A673 (cell line): ENCODE measurements at regions not wholly inside any gene's neighbourhood (a gene's known extent, or its start where the extent isn't known, plus 50 kb on each side); places are given as distances from the start of the nearest gene placed in this dataset.

ENCODE experiments used
- BruUV-seq: library from RNA; stranded (reverse); fragments of 400-500 nt; replicated peaks from 2 replicates; lab custom pipeline; 2021; lab: Mats Ljungman, UMichigan
- CTCF ChIA-PET: fragments of 300-600 bp; sonication (Branson Sonifier 250); formaldehyde crosslinking; loops from one replicate; lab custom pipeline; 2022; ENCODE audit warnings: antibody characterized with exemption; lab: Charles Lee
- POLR2A ChIA-PET: fragments of 300-600 bp; sonication (Branson Sonifier 250); formaldehyde crosslinking; loops from one replicate; lab custom pipeline; 2022; ENCODE audit warnings: antibody characterized with exemption; ENCODE audit not compliant: low non-redundant PET; lab: Charles Lee
- DNase-seq: peaks from one replicate; pipeline ENCODE4 v3.0.0-alpha.2; 2015; ENCODE audit warnings: low spot score
- H3K27ac ChIP-seq: fragments of 200-600 bp; sonication (generic); 2 replicates; pipeline ENCODE4 v1.5.1; 2016; ENCODE audit warnings: mixed run types, low read depth, mild to moderate bottlenecking, mixed read lengths, antibody characterized with exemption, low read length; ENCODE audit not compliant: poor library complexity, severe bottlenecking
- H3K27me3 ChIP-seq: fragments of 200-600 bp; sonication (generic); replicated peaks from 2 replicates; pipeline ENCODE4 v1.6.1; 2017; ENCODE audit warnings: mixed run types, low read depth, mild to moderate bottlenecking, mixed read lengths, antibody characterized with exemption, low read length; ENCODE audit not compliant: insufficient read depth, poor library complexity
- H3K36me3 ChIP-seq: fragments of 200-600 bp; sonication (generic); 2 replicates; pipeline ENCODE4 v1.6.1; 2016; ENCODE audit warnings: mixed run types, mild to moderate bottlenecking, mixed read lengths, antibody characterized with exemption, low read length; ENCODE audit not compliant: insufficient read depth, poor library complexity, severe bottlenecking
- H3K4me1 ChIP-seq: fragments of 200-600 bp; sonication (generic); 2 replicates; pipeline ENCODE4 v1.6.1; 2017; ENCODE audit warnings: mixed run types, mild to moderate bottlenecking, mixed read lengths, antibody characterized with exemption, low read length; ENCODE audit not compliant: insufficient read depth, poor library complexity, severe bottlenecking
- H3K4me3 ChIP-seq: fragments of 200-600 bp; sonication (generic); 2 replicates; pipeline ENCODE4 v1.5.1; 2016; ENCODE audit warnings: low read depth, mixed run types, mild to moderate bottlenecking, mixed read lengths, low read length; ENCODE audit not compliant: poor library complexity, severe bottlenecking
- H3K9me3 ChIP-seq: fragments of 200-600 bp; sonication (generic); 2 replicates; pipeline ENCODE4 v1.6.1; 2016; ENCODE audit warnings: mixed run types, low read depth, mild to moderate bottlenecking, mixed read lengths, antibody characterized with exemption, low read length; ENCODE audit not compliant: poor library complexity, severe bottlenecking
- CTCF ChIP-seq: fragments of 300-800, 200-600 bp; sonication (generic); conservative IDR thresholded peaks from 2 replicates; pipeline ENCODE4 v1.5.1; 2017; ENCODE audit warnings: low read depth, mild to moderate bottlenecking, antibody characterized with exemption, low read length, moderate library complexity, mixed read lengths
- EZH2 ChIP-seq: fragments of 200-600 bp; sonication (generic); IDR thresholded peaks from 2 replicates; pipeline ENCODE4 v1.6.1; 2017; ENCODE audit warnings: borderline replicate concordance, low read depth, mild to moderate bottlenecking, mixed read lengths, antibody characterized with exemption, low read length; ENCODE audit not compliant: poor library complexity, severe bottlenecking
- intact Hi-C: fragments of 100-400 bp; cut with micrococcal nuclease; formaldehyde crosslinking; loops from one replicate; pipeline ENCODE4 v1.10.0; 2022; ENCODE audit not compliant: unreplicated experiment

DNA sequence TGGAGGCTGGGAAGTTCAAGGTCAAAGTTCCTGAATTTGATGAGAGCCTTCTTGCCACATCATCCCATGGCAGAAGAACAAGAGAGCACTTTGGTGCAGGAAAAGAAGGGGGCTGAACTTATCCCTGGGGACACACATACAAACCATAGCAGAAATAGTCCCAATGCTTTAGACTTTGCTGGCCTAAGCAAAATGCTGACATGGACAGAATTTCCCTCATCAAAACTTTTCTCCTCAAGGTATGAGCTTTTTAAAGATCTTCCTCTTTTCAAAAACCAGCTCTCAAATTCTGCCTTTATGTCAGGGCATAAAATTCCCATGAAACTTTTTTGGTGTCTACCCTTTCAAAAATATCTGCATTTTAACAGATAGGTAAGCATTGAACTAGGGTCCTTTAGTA, 341.8 kb upstream of the SMARCA2 start:
- ChIA-PET CTCF (no interaction called here), POLR2A (no interaction called here)
- no peak overlapping the region for H3K4me3 ChIP-seq
- no peak overlapping the region for H3K27ac ChIP-seq
- H3K36me3 ChIP-seq = no peaks in the 10 kb centered on the region
- no TSS peak for BruUV-seq
- TF ChIP-seq CTCF (no peak), EZH2 (no peak)
- intact Hi-C loops = no loop called here
- no peaks in the 10 kb centered on the region for H3K4me1 ChIP-seq
- H3K27me3 ChIP-seq = no peaks in the 10 kb centered on the region
- DNase-seq = no peak
- H3K9me3 ChIP-seq = no peaks in the 10 kb centered on the region

DNA sequence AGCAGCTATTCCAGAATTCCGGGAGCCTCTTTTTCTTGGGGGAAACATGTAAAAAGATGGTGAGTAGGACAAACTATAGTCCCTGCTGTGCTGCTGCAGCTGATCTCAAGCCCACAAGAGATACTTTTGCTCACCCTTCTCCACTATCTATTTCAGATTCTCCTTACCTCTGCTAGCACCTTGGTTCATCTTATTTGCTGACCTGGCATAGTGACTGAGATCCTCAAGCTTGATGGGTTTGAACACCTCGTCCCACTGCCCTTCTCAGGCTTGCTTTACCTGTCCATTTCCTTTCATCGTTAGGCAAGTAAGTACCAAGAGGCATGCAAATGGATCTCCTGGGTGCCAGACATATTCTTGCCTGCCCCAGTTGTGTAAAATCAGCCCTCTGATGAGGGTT, 338.4 kb upstream of the SMARCA2 start:
- Histone ChIP-seq H3K4me3 (no peak overlapping the region), H3K4me1 (no peaks in the 10 kb centered on the region), H3K27ac (no peak overlapping the region), H3K36me3 (no peaks in the 10 kb centered on the region), H3K9me3 (no peaks in the 10 kb centered on the region), H3K27me3 (peaks cover 24% of the 10 kb centered on the region)
- TF ChIP-seq CTCF (no peak), EZH2 (no peak)
- DNase-seq = no peak
- no TSS peak for BruUV-seq
- ChIA-PET POLR2A (no interaction called here), CTCF (no interaction called here)
- intact Hi-C loops = no loop called here

DNA sequence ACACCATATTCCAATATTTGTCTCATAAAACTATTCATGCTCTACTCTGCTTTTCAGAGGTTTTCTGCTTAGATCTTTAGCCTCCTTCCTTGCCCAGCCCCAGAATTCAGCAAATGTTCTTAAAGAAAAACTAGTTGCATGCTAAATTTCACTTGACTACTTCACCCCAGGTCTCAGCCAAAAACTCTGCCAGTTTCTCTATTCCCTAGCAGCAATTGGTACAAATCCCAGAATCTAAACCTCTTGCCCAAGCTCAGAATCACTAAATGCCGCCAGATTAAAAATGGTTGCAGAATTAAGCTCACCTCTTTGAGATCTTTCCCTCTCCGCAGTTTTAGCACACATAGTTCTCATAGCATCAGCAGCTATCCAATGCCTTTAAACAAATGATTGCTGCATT, 331.2 kb upstream of the SMARCA2 start:
- H3K9me3 ChIP-seq = no peaks in the 10 kb centered on the region
- H3K36me3 ChIP-seq = no peaks in the 10 kb centered on the region
- BruUV-seq = no TSS peak
- intact Hi-C loops = no loop called here
- DNase-seq = no peak
- H3K27me3 ChIP-seq = peaks cover 49% of the 10 kb centered on the region
- no peaks in the 10 kb centered on the region for H3K4me1 ChIP-seq
- no peak overlapping the region for H3K4me3 ChIP-seq
- POLR2A ChIA-PET = no interaction called here
- no peak overlapping the region for H3K27ac ChIP-seq
- no peak for TF ChIP-seq EZH2
- TF ChIP-seq CTCF = no peak
- CTCF ChIA-PET = no interaction called here
